Mucosa of rectum (tissue), 2 donors: ENCODE measurements at regions not wholly inside any gene's neighbourhood (a gene's known extent, or its start where the extent isn't known, plus 50 kb on each side); places are given as distances from the start of the nearest gene placed in this dataset.

Experiments used
- H3K27ac ChIP-seq, 2 donors: one replicate each; pipeline ENCODE4 v1.7.0; 2013; ENCODE audit warnings: inconsistent platforms in 2 of 2, low read depth in 2 of 2, low read length in 2 of 2
- H3K27me3 ChIP-seq, 2 donors: one replicate each; pipeline ENCODE4 v1.7.0; 2013; ENCODE audit warnings: low read length in 2 of 2; ENCODE audit not compliant: control insufficient read depth in 2 of 2, insufficient read depth in 2 of 2
- H3K36me3 ChIP-seq, 2 donors: one replicate each; pipeline ENCODE4 v1.7.0; 2013; ENCODE audit warnings: low read length in 2 of 2; ENCODE audit not compliant: control insufficient read depth in 2 of 2, insufficient read depth in 2 of 2
- H3K4me1 ChIP-seq, 2 donors: one replicate each; pipeline ENCODE4 v1.7.0; 2013; ENCODE audit warnings: low read length in 2 of 2, mild to moderate bottlenecking in 1 of 2; ENCODE audit not compliant: control insufficient read depth in 2 of 2, insufficient read depth in 2 of 2
- H3K4me3 ChIP-seq, 2 donors: one replicate each; pipeline ENCODE4 v1.7.0; 2013; ENCODE audit warnings: low read length in 2 of 2
- H3K9ac ChIP-seq, 2 donors: one replicate each; pipeline ENCODE4 v1.7.0; 2013; ENCODE audit warnings: low read length in 2 of 2, low read depth in 1 of 2, mild to moderate bottlenecking in 1 of 2
- H3K9me3 ChIP-seq, 2 donors: one replicate each; pipeline ENCODE4 v1.7.0; 2013; ENCODE audit warnings: low read length in 2 of 2; ENCODE audit not compliant: control insufficient read depth in 2 of 2
- donor health status: healthy.
- donor health status: Normal muscosa, but diverticular disease.

- H3K27ac ChIP-seq, result no peak overlapping the region
- H3K9ac ChIP-seq, result no peak overlapping the region
- H3K4me1 ChIP-seq, result no peaks in the 10 kb centered on the region
- H3K36me3 ChIP-seq, result no peaks in the 10 kb centered on the region
- no peaks in the 10 kb centered on the region for H3K27me3 ChIP-seq
- H3K9me3 ChIP-seq, result no peaks in the 10 kb centered on the region
- no peak overlapping the region for H3K4me3 ChIP-seq
These were observed 285.7 kb upstream of the PKN2 start for GRCh38 chr1:88398338-88398737.

GRCh38 chr1:88399690-88400089 lies 284.4 kb upstream of the PKN2 start:
- Histone ChIP-seq H3K9ac (no peak overlapping the region), H3K36me3 (no peaks in the 10 kb centered on the region), H3K27me3 (no peaks in the 10 kb centered on the region), H3K9me3 (no peaks in the 10 kb centered on the region), H3K4me1 (no peaks in the 10 kb centered on the region), H3K4me3 (no peak overlapping the region), H3K27ac (no peak overlapping the region)

- Histone ChIP-seq H3K4me1 (no peaks in the 10 kb centered on the region), H3K27ac (no peak overlapping the region), H3K4me3 (no peak overlapping the region), H3K27me3 (no peaks in the 10 kb centered on the region), H3K36me3 (no peaks in the 10 kb centered on the region), H3K9me3 (no peaks in the 10 kb centered on the region), H3K9ac (no peak overlapping the region)
These were observed 282.8 kb upstream of the PKN2 start for GRCh38 chr1:88401313-88401712.

GRCh38 chr1:88404582-88404981 lies 279.5 kb upstream of the PKN2 start:
- Histone ChIP-seq H3K27ac (no peak overlapping the region), H3K9ac (no peak overlapping the region), H3K27me3 (no peaks in the 10 kb centered on the region), H3K4me1 (no peaks in the 10 kb centered on the region), H3K9me3 (no peaks in the 10 kb centered on the region), H3K36me3 (no peaks in the 10 kb centered on the region), H3K4me3 (no peak overlapping the region)

- H3K9ac ChIP-seq, result no peak overlapping the region
- no peaks in the 10 kb centered on the region for H3K27me3 ChIP-seq
- no peak overlapping the region for H3K27ac ChIP-seq
- no peaks in the 10 kb centered on the region for H3K4me1 ChIP-seq
- no peaks in the 10 kb centered on the region for H3K9me3 ChIP-seq
- H3K36me3 ChIP-seq, result no peaks in the 10 kb centered on the region
- H3K4me3 ChIP-seq, result no peak overlapping the region
These were observed 276.8 kb upstream of the PKN2 start for GRCh38 chr1:88407248-88407647.

GRCh38 chr1:88421997-88422396 lies 262.1 kb upstream of the PKN2 start:
- Histone ChIP-seq H3K36me3 (no peaks in the 10 kb centered on the region), H3K27me3 (no peaks in the 10 kb centered on the region), H3K27ac (no peak overlapping the region), H3K4me1 (no peaks in the 10 kb centered on the region), H3K9me3 (peaks cover 0 to 2% of the 10 kb centered on the region in 2 donors), H3K4me3 (no peak overlapping the region), H3K9ac (no peak overlapping the region)

- Histone ChIP-seq H3K27me3 (no peaks in the 10 kb centered on the region), H3K9ac (no peak overlapping the region), H3K9me3 (peaks cover 0 to 2% of the 10 kb centered on the region in 2 donors), H3K36me3 (no peaks in the 10 kb centered on the region), H3K4me3 (no peak overlapping the region), H3K27ac (no peak overlapping the region), H3K4me1 (no peaks in the 10 kb centered on the region)
These were observed 250.5 kb upstream of the PKN2 start for GRCh38 chr1:88433556-88433955.

GRCh38 chr1:88434836-88435235 lies 249.2 kb upstream of the PKN2 start:
- no peak overlapping the region for H3K27ac ChIP-seq

GRCh38 chr1:88441022-88441421 lies 243.1 kb upstream of the PKN2 start:
- Histone ChIP-seq H3K9ac (no peak overlapping the region), H3K4me3 (no peak overlapping the region), H3K36me3 (no peaks in the 10 kb centered on the region), H3K9me3 (no peaks in the 10 kb centered on the region), H3K27me3 (no peaks in the 10 kb centered on the region), H3K4me1 (no peaks in the 10 kb centered on the region), H3K27ac (no peak overlapping the region)

More at GRCh38 chr1:88434836-88435235, 249.2 kb upstream of the PKN2 start:
- Histone ChIP-seq H3K9me3 (peaks cover 0 to 2% of the 10 kb centered on the region in 2 donors), H3K36me3 (no peaks in the 10 kb centered on the region), H3K4me3 (no peak overlapping the region), H3K4me1 (no peaks in the 10 kb centered on the region), H3K27me3 (no peaks in the 10 kb centered on the region), H3K9ac (no peak overlapping the region)

GRCh38 chr1:88451856-88452255 lies 232.2 kb upstream of the PKN2 start:
- H3K27ac ChIP-seq, result no peak overlapping the region
- no peak overlapping the region for H3K4me3 ChIP-seq
- H3K9ac ChIP-seq, result no peak overlapping the region
- H3K4me1 ChIP-seq, result no peaks in the 10 kb centered on the region
- H3K9me3 ChIP-seq, result no peaks in the 10 kb centered on the region
- no peaks in the 10 kb centered on the region for H3K27me3 ChIP-seq
- H3K36me3 ChIP-seq, result no peaks in the 10 kb centered on the region

GRCh38 chr1:88453295-88453694 lies 230.8 kb upstream of the PKN2 start:
- no peaks in the 10 kb centered on the region for H3K36me3 ChIP-seq
- no peaks in the 10 kb centered on the region for H3K4me1 ChIP-seq
- H3K4me3 ChIP-seq, result no peak overlapping the region
- no peaks in the 10 kb centered on the region for H3K27me3 ChIP-seq
- H3K9me3 ChIP-seq, result no peaks in the 10 kb centered on the region
- no peak overlapping the region for H3K27ac ChIP-seq
- no peak overlapping the region for H3K9ac ChIP-seq
